Activated CD4-positive, alpha-beta memory T cell treated with anti-CD3 and anti-CD28 coated beads, Interleukin-2, amount 10 ng/mL, durations not matched to agents 7 days and 5 days (primary cell): ENCODE measurements at regions not wholly inside any gene's neighbourhood (a gene's known extent, or its start where the extent isn't known, plus 50 kb on each side); places are given as distances from the start of the nearest gene placed in this dataset.

Experiments
- CTCF ChIA-PET: fragments of 350-600 bp; sonication (Branson Sonifier 250); formaldehyde crosslinking; loops from one replicate; lab custom pipeline; 2021; ENCODE audit warnings: antibody characterized with exemption, inconsistent platforms; lab: Charles Lee
- POLR2A ChIA-PET: fragments of 350-600 bp; sonication (Branson Sonifier 250); formaldehyde crosslinking; loops from one replicate; lab custom pipeline; 2021; ENCODE audit warnings: antibody characterized with exemption; lab: Charles Lee
- DNase-seq: peaks from one replicate; pipeline ENCODE4 v3.0.0-alpha.2; 2020
- H3K27ac Mint-ChIP-seq: one replicate; pipeline ENCODE4 v1.8.0; 2021; ENCODE audit warnings: mild to moderate bottlenecking, mixed read lengths
- H3K27me3 Mint-ChIP-seq: one replicate; pipeline ENCODE4 v1.8.0; 2021; ENCODE audit warnings: mixed read lengths
- H3K36me3 Mint-ChIP-seq: one replicate; pipeline ENCODE4 v1.8.0; 2021; ENCODE audit warnings: low read depth, mixed read lengths
- H3K4me1 Mint-ChIP-seq: one replicate; pipeline ENCODE4 v1.8.0; 2021; ENCODE audit warnings: mixed read lengths
- H3K4me3 Mint-ChIP-seq: one replicate; pipeline ENCODE4 v1.8.0; 2021; ENCODE audit warnings: mild to moderate bottlenecking, mixed read lengths
- H3K9me3 Mint-ChIP-seq: one replicate; pipeline ENCODE4 v1.8.0; 2021; ENCODE audit warnings: mixed read lengths

GRCh38 chr21:23215261-23215660 is 2217.1 kb downstream of the NCAM2 start:
- POLR2A ChIA-PET, result no interaction called here
- Mint-ChIP-seq H3K4me1 (no peaks in the 10 kb centered on the region), H3K27ac (no peak overlapping the region), H3K27me3 (no peaks in the 10 kb centered on the region), H3K36me3 (no peaks in the 10 kb centered on the region), H3K9me3 (peaks cover 12% of the 10 kb centered on the region), H3K4me3 (no peak overlapping the region)
- CTCF ChIA-PET, result no interaction called here
- DNase-seq, result no peak
